PC-3 (cell line): ENCODE measurements at regions not wholly inside any gene's neighbourhood (a gene's known extent, or its start where the extent isn't known, plus 50 kb on each side); places are given as distances from the start of the nearest gene placed in this dataset.

Experiments
- ATAC-seq: fragments of 200-7000 bp; cut with Tn5 transposase; 2 replicates; pipeline ENCODE4 v1.9.1; 2020; ENCODE audit warnings: mild to moderate bottlenecking, moderate library complexity
- BruUV-seq: library from RNA; stranded (reverse); fragments of 400-500 nt; replicated peaks from 2 replicates; lab custom pipeline; 2021; lab: Mats Ljungman, UMichigan
- CTCF ChIA-PET: fragments of 300-600 bp; sonication (Branson Sonifier 250); formaldehyde crosslinking; loops from one replicate; lab custom pipeline; 2022; ENCODE audit warnings: antibody characterized with exemption; lab: Charles Lee
- POLR2A ChIA-PET: fragments of 300-600 bp; sonication (Branson Sonifier 250); formaldehyde crosslinking; loops from one replicate; lab custom pipeline; 2022; ENCODE audit warnings: antibody characterized with exemption; ENCODE audit not compliant: unreplicated experiment; lab: Charles Lee
- DNase-seq: peaks from one replicate; pipeline ENCODE4 v3.0.0-alpha.2; 2015
- H2AFZ ChIP-seq: fragments of 300-600 bp; sonication (generic); 2 replicates; pipeline ENCODE4 v1.6.0; 2016; ENCODE audit warnings: antibody characterized with exemption, low read length
- H3F3A ChIP-seq: fragments of 300-600 bp; sonication (generic); one replicate; pipeline ENCODE4 v1.6.0; 2017; ENCODE audit warnings: antibody characterized with exemption, low read length, control low read depth, mild to moderate bottlenecking; ENCODE audit not compliant: unreplicated experiment
- H3K27ac ChIP-seq: fragments of 300-600 bp; sonication (generic); 2 replicates; pipeline ENCODE4 v1.5.1; 2016; ENCODE audit warnings: mild to moderate bottlenecking, low read length
- H3K27me3 ChIP-seq: fragments of 300-600 bp; sonication (generic); 2 replicates; pipeline ENCODE4 v1.6.1; 2016; ENCODE audit warnings: low read length, mixed read lengths
- H3K36me3 ChIP-seq: fragments of 300-600 bp; sonication (generic); 2 replicates; pipeline ENCODE4 v1.6.1; 2016; ENCODE audit warnings: low read depth, mixed run types, low read length, mixed read lengths
- H3K4me1 ChIP-seq: fragments of 300-600 bp; sonication (generic); 2 replicates; pipeline ENCODE4 v1.5.1; 2016; ENCODE audit warnings: low read length; ENCODE audit not compliant: insufficient read depth
- H3K4me2 ChIP-seq: fragments of 300-600 bp; sonication (generic); 2 replicates; pipeline ENCODE4 v1.6.0; 2016; ENCODE audit warnings: low read length
- H3K4me3 ChIP-seq: fragments of 300-600 bp; sonication (generic); 2 replicates; pipeline ENCODE4 v1.5.1; 2016; ENCODE audit warnings: mild to moderate bottlenecking, low read length, mixed read lengths
- H3K79me2 ChIP-seq: fragments of 300-600 bp; sonication (generic); 2 replicates; pipeline ENCODE4 v1.6.1; 2017; ENCODE audit warnings: low read length, mixed read lengths
- H3K9ac ChIP-seq: fragments of 300-600 bp; sonication (generic); 2 replicates; pipeline ENCODE4 v1.6.0; 2016; ENCODE audit warnings: mild to moderate bottlenecking, low read length
- H3K9me2 ChIP-seq: fragments of 300-600 bp; sonication (generic); replicated peaks from 2 replicates; pipeline ENCODE4 v1.6.1; 2016; ENCODE audit warnings: mixed run types, low read length, mixed read lengths
- H3K9me3 ChIP-seq: fragments of 300-600 bp; sonication (generic); 2 replicates; pipeline ENCODE4 v1.6.1; 2016; ENCODE audit warnings: low read length, mixed read lengths
- H4K20me1 ChIP-seq: fragments of 300-600 bp; sonication (generic); 2 replicates; pipeline ENCODE4 v1.6.1; 2016; ENCODE audit warnings: low read length, mixed read lengths
- CTCF ChIP-seq: fragments of 300-600 bp; sonication (generic); conservative IDR thresholded peaks from 2 replicates; pipeline ENCODE4 v1.5.1; 2017; ENCODE audit warnings: antibody characterized with exemption, low read depth, mild to moderate bottlenecking, low read length
- EZH2 ChIP-seq: fragments of 300-600 bp; sonication (generic); IDR thresholded peaks from one replicate; pipeline ENCODE4 v1.6.1; 2017; ENCODE audit warnings: antibody characterized with exemption, mild to moderate bottlenecking, low read length; ENCODE audit not compliant: unreplicated experiment
- EZH2phosphoT487 ChIP-seq: fragments of 300-600 bp; sonication (generic); IDR thresholded peaks from 2 replicates; pipeline ENCODE4 v1.6.1; 2018; ENCODE audit warnings: mild to moderate bottlenecking, antibody characterized with exemption, low read length, borderline replicate concordance
- intact Hi-C: fragments of 100-400 bp; cut with micrococcal nuclease; formaldehyde crosslinking; loops from 2 replicates; pipeline ENCODE4 v1.9.0; 2023

- ATAC-seq (no peak), DNase-seq (no peak)
- H3K79me2 ChIP-seq = no peaks in the 10 kb centered on the region
- H3K27me3 ChIP-seq = no peaks in the 10 kb centered on the region
- H3K27ac ChIP-seq = no peak overlapping the region
- no peaks in the 10 kb centered on the region for H3K9me2 ChIP-seq
- ChIA-PET CTCF (no interaction called here), POLR2A (no interaction called here)
- H3K4me3 ChIP-seq = no peak overlapping the region
- H2AFZ ChIP-seq = no peak overlapping the region
- H3K4me2 ChIP-seq = no peak overlapping the region
- no peaks in the 10 kb centered on the region for H3K9me3 ChIP-seq
- no TSS peak for BruUV-seq
- no peak overlapping the region for H3K9ac ChIP-seq
- no peaks in the 10 kb centered on the region for H4K20me1 ChIP-seq
- intact Hi-C loops = no loop called here
- H3K4me1 ChIP-seq = peaks cover 8% of the 10 kb centered on the region
- TF ChIP-seq EZH2phosphoT487 = no peak
- H3K36me3 ChIP-seq = no peaks in the 10 kb centered on the region
- H3F3A ChIP-seq = no peaks in the 10 kb centered on the region
These were observed 103.2 kb upstream of the TIAM2 start for GRCh38 chr6:154891901-154892300.

GRCh38 chr6:154893917-154894316, 101.2 kb upstream of the TIAM2 start:
- BruUV-seq = no TSS peak
- Histone ChIP-seq H3K27me3 (no peaks in the 10 kb centered on the region), H3K36me3 (no peaks in the 10 kb centered on the region), H3K4me1 (peaks cover 8% of the 10 kb centered on the region), H4K20me1 (no peaks in the 10 kb centered on the region), H3K9me3 (no peaks in the 10 kb centered on the region), H3K9me2 (no peaks in the 10 kb centered on the region), H2AFZ (no peak overlapping the region), H3K27ac (no peak overlapping the region), H3F3A (no peaks in the 10 kb centered on the region), H3K4me2 (peak overlapping the region; percentile 58), H3K79me2 (no peaks in the 10 kb centered on the region), H3K4me3 (no peak overlapping the region), H3K9ac (peak overlapping the region; percentile 10; the same call in 1 of the 2 replicates)
- DNase-seq (peak; percentile 25), ATAC-seq (peak; percentile 51; the same call in 1 of the 2 replicates)
- intact Hi-C loops = no loop called here
- ChIA-PET POLR2A (no interaction called here), CTCF (no interaction called here)
- TF ChIP-seq EZH2phosphoT487 = no peak
- TF ChIP-seq CTCF = no peak
- TF ChIP-seq EZH2 = no peak

- H3K9ac ChIP-seq = no peak overlapping the region
- intact Hi-C loops = no loop called here
- BruUV-seq = no TSS peak
- H3K4me2 ChIP-seq = no peak overlapping the region
- H3K4me3 ChIP-seq = no peak overlapping the region
- no peaks in the 10 kb centered on the region for H4K20me1 ChIP-seq
- TF ChIP-seq CTCF (no peak), EZH2 (no peak), EZH2phosphoT487 (no peak)
- H3K9me3 ChIP-seq = no peaks in the 10 kb centered on the region
- DNase-seq (no peak), ATAC-seq (no peak)
- ChIA-PET POLR2A (no interaction called here), CTCF (no interaction called here)
- no peak overlapping the region for H3K27ac ChIP-seq
- H3F3A ChIP-seq = no peaks in the 10 kb centered on the region
- no peaks in the 10 kb centered on the region for H3K9me2 ChIP-seq
- no peaks in the 10 kb centered on the region for H3K27me3 ChIP-seq
- peaks cover 8% of the 10 kb centered on the region for H3K4me1 ChIP-seq
- no peak overlapping the region for H2AFZ ChIP-seq
- H3K36me3 ChIP-seq = no peaks in the 10 kb centered on the region
- H3K79me2 ChIP-seq = no peaks in the 10 kb centered on the region
These were observed 100.2 kb upstream of the TIAM2 start for GRCh38 chr6:154894902-154895301.
